NCI-H524 treated with DMSO at 0.1 percent for 48 hours (cell line): ENCODE measurements at regions not wholly inside any gene's neighbourhood (a gene's known extent, or its start where the extent isn't known, plus 50 kb on each side); places are given as distances from the start of the nearest gene placed in this dataset.
A peak's percentile ranks its signal among the peaks of the same experiment; 100 is the strongest.
"Not testable (repeated sequence)": the region's sequence is repeated elsewhere in the genome, so short reads cannot be mapped to it uniquely, and the experiment has no call there.

Experiments
- DNase-seq: peaks from one replicate; lab custom pipeline; 2025; lab: John Stamatoyannopoulos, UW

- DNase-seq: no peak
Observed at GRCh38 chr14:59116984-59117415, 71.5 kb upstream of the DAAM1 start.

- no peak for DNase-seq
Observed at GRCh38 chr14:59117754-59118528, 70.5 kb upstream of the DAAM1 start.

GRCh38 chr14:59120921-59121320, 67.5 kb upstream of the DAAM1 start:
- no peak for DNase-seq

GRCh38 chr14:59123531-59123930, 64.9 kb upstream of the DAAM1 start:
- DNase-seq: no peak

- no peak for DNase-seq
Observed at GRCh38 chr14:59123975-59124374, 64.5 kb upstream of the DAAM1 start.

- no peak for DNase-seq
Observed at GRCh38 chr14:59125156-59125555, 63.3 kb upstream of the DAAM1 start.

- peak; percentile 35 for DNase-seq
Observed at GRCh38 chr14:59126714-59127436, 61.6 kb upstream of the DAAM1 start.

GRCh38 chr14:59127437-59127732, 61.1 kb upstream of the DAAM1 start:
- DNase-seq: no peak

GRCh38 chr14:59130462-59130861, 58.0 kb upstream of the DAAM1 start:
- peak; percentile 63 for DNase-seq

GRCh38 chr14:59131938-59132795, 56.3 kb upstream of the DAAM1 start:
- DNase-seq: peak; percentile 59

GRCh38 chr14:59132796-59133494, 55.5 kb upstream of the DAAM1 start:
- DNase-seq: no peak

- no peak for DNase-seq
Observed at GRCh38 chr14:59133709-59134108, 54.8 kb upstream of the DAAM1 start.

- no peak for DNase-seq
Observed at GRCh38 chr14:59134307-59134706, 54.2 kb upstream of the DAAM1 start.

GRCh38 chr14:59137256-59137655, 51.2 kb upstream of the DAAM1 start:
- DNase-seq: no peak

GRCh38 chr14:59138576-59138975, 49.9 kb upstream of the DAAM1 start:
- not testable (repeated sequence) for DNase-seq
